Stomach smooth muscle (tissue), 2 donors: ENCODE measurements at regions not wholly inside any gene's neighbourhood (a gene's known extent, or its start where the extent isn't known, plus 50 kb on each side); places are given as distances from the start of the nearest gene placed in this dataset.

ENCODE experiments used
- H3K27ac ChIP-seq: one replicate; pipeline ENCODE4 v1.7.0; 2013; ENCODE audit warnings: mild to moderate bottlenecking, low read length, inconsistent platforms
- H3K27me3 ChIP-seq, 2 donors: one replicate each; pipeline ENCODE4 v1.7.0; 2013; ENCODE audit warnings: low read length in 2 of 2; ENCODE audit not compliant: insufficient read depth in 2 of 2, control insufficient read depth in 1 of 2
- H3K36me3 ChIP-seq, 2 donors: one replicate each; pipeline ENCODE4 v1.7.0; 2013; ENCODE audit warnings: low read length in 2 of 2; ENCODE audit not compliant: control insufficient read depth in 2 of 2, insufficient read depth in 2 of 2
- H3K4me1 ChIP-seq: one replicate; pipeline ENCODE4 v1.7.0; 2013; ENCODE audit warnings: low read length; ENCODE audit not compliant: control insufficient read depth, insufficient read depth
- H3K4me3 ChIP-seq, 2 donors: one replicate each; pipeline ENCODE4 v1.7.0; 2013; ENCODE audit warnings: low read length in 2 of 2
- H3K9ac ChIP-seq, 2 donors: one replicate each; pipeline ENCODE4 v1.7.0; 2013; ENCODE audit warnings: low read length in 2 of 2, mild to moderate bottlenecking in 1 of 2
- H3K9me3 ChIP-seq, 2 donors: one replicate each; pipeline ENCODE4 v1.7.0; 2013; ENCODE audit warnings: low read length in 2 of 2; ENCODE audit not compliant: control insufficient read depth in 2 of 2
- donor health status: healthy.
- donor health status: Pancreatic carcinoma.

DNA sequence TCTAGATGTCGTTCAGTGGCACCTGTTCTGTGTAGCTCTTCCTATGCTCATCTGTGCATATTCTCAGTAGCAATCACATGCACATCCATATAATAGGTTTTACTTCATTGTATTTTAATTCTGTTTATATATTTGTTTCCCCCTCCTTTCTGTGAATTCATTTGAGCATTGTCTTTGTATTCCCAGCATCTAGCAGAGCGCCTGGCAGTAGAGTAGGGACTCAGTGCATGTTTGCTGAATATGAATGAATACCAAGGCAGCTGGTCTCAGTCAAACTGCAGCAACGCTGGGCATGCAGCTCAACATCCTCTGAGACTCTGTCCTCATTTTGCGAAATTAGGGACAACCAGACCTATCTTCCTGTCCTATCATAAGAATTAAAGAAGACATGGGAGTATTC lies 330.1 kb downstream of the SPRY2 start:
- H3K27me3 ChIP-seq, result no peaks in the 10 kb centered on the region
- no peaks in the 10 kb centered on the region for H3K4me1 ChIP-seq
- H3K4me3 ChIP-seq, result no peak overlapping the region
- no peak overlapping the region for H3K9ac ChIP-seq
- H3K27ac ChIP-seq, result no peak overlapping the region
- H3K36me3 ChIP-seq, result no peaks in the 10 kb centered on the region
- no peaks in the 10 kb centered on the region for H3K9me3 ChIP-seq

DNA sequence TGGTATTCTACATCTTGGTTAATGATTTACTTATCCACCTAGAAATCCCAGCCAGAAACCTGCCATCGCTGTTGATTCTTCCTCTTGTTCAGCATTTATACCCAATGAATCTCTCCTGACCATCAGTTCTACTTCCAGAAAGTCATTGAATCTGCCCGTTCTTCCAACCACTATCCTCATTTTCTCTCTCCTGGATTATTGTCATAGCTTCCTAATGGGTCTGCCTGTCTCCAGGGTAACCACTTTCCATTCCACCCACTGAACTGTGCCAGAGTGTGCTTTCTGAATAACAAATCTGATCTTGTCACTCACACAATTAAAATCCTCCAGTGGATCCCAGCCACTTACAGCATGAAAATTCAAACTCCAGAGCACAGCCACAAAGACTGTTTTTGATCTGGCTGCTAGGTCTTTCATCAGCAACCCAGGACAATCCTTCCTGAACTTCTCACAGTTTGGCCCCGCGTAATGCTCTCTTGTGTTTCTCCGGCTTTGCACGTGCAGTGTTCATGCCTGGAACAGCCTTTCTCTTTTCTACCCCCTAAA lies 330.6 kb downstream of the SPRY2 start:
- H3K27me3 ChIP-seq, result no peaks in the 10 kb centered on the region
- no peak overlapping the region for H3K27ac ChIP-seq
- no peaks in the 10 kb centered on the region for H3K4me1 ChIP-seq
- H3K9ac ChIP-seq, result no peak overlapping the region
- no peaks in the 10 kb centered on the region for H3K9me3 ChIP-seq
- H3K36me3 ChIP-seq, result no peaks in the 10 kb centered on the region
- no peak overlapping the region for H3K4me3 ChIP-seq

DNA sequence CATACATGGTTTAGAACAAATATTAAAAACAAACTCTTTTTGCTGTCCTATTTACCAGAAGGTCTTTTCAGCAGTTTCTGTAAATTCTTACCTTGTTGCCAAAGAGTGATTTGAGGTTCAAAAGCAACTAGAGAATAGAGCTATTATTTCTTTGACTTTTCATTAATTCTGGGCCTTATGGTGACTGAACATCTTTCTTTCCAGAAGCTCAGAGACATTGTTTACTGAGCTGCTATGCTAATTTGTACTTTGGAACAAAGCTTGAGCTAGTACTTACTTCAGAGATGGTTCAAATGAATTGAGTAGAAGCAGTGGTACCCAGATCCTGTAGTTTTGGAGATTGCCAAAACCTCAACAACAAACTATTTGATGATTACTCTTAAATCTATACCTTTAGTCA lies 331.2 kb downstream of the SPRY2 start:
- H3K9ac ChIP-seq, result no peak overlapping the region
- H3K4me1 ChIP-seq, result no peaks in the 10 kb centered on the region
- H3K4me3 ChIP-seq, result no peak overlapping the region
- H3K27me3 ChIP-seq, result no peaks in the 10 kb centered on the region
- no peaks in the 10 kb centered on the region for H3K36me3 ChIP-seq
- H3K27ac ChIP-seq, result no peak overlapping the region
- no peaks in the 10 kb centered on the region for H3K9me3 ChIP-seq

DNA sequence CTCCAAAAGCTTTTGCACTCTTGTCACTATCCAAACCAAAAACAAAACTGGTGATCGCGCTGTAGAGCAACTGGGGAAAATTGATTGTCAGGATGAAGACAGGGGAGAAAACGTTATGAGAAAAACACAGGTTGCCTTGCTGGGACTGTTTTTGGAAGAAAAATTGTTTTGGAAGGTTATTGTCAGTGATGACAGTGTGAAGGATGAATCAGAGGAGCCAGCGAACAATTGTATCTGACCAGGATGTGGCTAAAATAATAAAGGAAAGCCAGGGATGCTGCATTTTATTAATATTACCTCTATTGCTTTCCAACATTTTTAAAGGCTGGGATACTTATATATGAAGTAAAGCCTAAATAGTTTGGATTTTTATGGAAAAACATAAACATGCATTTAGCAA lies 334.0 kb downstream of the SPRY2 start:
- Histone ChIP-seq H3K27ac (no peak overlapping the region), H3K9me3 (no peaks in the 10 kb centered on the region), H3K4me3 (no peak overlapping the region), H3K9ac (no peak overlapping the region), H3K27me3 (no peaks in the 10 kb centered on the region), H3K4me1 (no peaks in the 10 kb centered on the region), H3K36me3 (no peaks in the 10 kb centered on the region)

DNA sequence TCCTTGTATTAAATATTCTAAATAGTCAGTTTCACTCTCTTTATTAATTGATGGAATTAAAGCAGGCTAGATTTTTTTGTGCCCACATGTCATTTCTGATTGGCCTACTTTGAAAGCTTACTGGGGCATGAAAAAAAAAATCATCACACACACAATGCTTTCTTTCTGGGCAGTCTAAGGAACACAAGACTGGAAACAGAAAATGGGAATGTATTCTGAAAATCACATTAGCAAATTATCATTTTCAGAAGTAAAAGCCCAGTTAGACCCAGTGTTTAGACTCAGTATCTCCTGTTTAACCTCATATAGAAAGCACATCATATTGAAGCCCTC lies 339.4 kb downstream of the SPRY2 start:
- Histone ChIP-seq H3K9ac (no peak overlapping the region), H3K27me3 (no peaks in the 10 kb centered on the region), H3K4me1 (no peaks in the 10 kb centered on the region), H3K36me3 (no peaks in the 10 kb centered on the region), H3K9me3 (no peaks in the 10 kb centered on the region), H3K27ac (no peak overlapping the region), H3K4me3 (no peak overlapping the region)

DNA sequence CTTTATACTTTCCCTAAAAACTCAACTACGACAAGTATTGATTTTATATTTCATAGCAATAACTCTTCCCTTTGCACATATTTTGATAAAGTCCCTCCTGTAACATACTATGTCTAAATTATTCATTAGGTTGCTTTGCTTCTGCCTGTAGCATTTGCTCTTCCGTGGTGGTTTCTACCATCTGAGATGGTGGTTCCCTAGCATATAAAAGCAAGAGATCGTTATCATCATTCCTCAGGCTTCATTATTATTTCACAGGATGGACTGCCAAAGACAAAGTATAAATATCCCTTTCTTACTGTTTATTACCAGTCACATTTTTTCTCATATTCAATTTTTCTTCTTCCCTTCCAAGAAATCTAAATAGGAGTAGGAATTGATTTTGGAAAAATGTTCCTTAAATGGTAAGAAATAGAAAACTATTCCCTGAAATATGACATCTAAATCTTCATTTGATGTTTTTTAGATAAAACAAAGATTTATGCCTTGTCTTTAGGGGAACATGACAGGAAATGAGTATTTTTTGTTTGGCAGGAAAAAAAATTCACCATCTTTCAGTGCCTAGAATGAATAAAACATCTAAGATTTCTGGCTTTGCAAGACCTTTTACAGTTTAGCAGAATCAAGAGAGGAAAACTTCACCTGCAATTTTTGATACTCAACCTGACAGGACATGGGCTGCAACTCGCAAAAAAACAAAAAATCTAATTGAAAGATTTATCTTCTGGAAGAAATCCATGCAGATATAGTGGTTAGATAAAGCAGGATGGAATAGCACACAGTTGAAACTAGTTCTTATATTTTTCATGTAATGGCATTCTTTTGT lies 340.0 kb downstream of the SPRY2 start:
- H3K9ac ChIP-seq, result no peak overlapping the region
- no peak overlapping the region for H3K4me3 ChIP-seq
- H3K9me3 ChIP-seq, result no peaks in the 10 kb centered on the region
- H3K27ac ChIP-seq, result no peak overlapping the region
- no peaks in the 10 kb centered on the region for H3K27me3 ChIP-seq
- no peaks in the 10 kb centered on the region for H3K36me3 ChIP-seq
- H3K4me1 ChIP-seq, result no peaks in the 10 kb centered on the region

DNA sequence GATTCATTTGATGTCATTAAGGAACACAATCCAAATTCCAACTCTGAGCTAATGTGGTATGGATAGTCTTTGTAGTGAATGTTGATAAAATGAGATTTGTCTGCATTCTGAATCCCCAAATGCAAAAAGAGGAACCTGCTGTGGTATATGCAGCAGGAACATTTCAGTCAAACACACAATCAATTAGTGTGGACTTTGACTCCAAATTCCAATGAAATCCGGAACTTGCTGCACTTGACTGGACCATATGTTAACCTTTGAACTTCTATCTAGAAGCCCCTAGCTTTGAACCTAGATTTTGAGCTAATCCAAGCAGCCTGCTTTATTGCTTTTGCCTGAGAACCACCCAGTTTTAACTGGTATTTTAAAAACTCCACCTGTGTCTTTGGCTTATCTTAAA lies 341.3 kb downstream of the SPRY2 start:
- no peaks in the 10 kb centered on the region for H3K4me1 ChIP-seq
- H3K27ac ChIP-seq, result no peak overlapping the region
- no peak overlapping the region for H3K9ac ChIP-seq
- no peaks in the 10 kb centered on the region for H3K27me3 ChIP-seq
- no peak overlapping the region for H3K4me3 ChIP-seq
- H3K36me3 ChIP-seq, result no peaks in the 10 kb centered on the region
- H3K9me3 ChIP-seq, result no peaks in the 10 kb centered on the region

DNA sequence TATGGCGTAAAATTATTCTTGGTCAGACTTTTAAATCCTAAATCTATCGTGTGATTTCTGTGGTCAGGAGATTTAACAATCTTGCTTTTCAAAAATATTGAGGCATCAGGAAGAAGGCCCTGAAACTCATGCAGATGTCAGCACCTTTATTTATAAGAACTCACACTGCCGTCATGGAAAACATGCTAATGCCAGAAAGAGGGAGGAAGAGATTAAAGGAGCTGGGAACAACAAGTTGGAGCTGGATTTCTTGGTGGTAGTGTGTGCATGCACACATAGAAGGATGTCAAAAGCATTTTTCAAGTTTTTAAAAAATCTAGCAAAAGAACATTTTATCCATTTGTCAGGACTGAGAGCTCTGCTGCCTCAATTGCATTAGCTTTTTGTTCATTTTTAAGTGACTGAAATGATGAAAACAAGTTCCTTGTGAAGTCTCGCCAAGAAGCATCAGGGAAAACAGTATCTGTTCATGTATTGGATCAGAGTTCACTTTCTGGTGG lies 342.5 kb downstream of the SPRY2 start:
- Histone ChIP-seq H3K27ac (no peak overlapping the region), H3K4me1 (no peaks in the 10 kb centered on the region), H3K4me3 (no peak overlapping the region), H3K27me3 (no peaks in the 10 kb centered on the region), H3K9me3 (no peaks in the 10 kb centered on the region), H3K36me3 (no peaks in the 10 kb centered on the region), H3K9ac (no peak overlapping the region)

DNA sequence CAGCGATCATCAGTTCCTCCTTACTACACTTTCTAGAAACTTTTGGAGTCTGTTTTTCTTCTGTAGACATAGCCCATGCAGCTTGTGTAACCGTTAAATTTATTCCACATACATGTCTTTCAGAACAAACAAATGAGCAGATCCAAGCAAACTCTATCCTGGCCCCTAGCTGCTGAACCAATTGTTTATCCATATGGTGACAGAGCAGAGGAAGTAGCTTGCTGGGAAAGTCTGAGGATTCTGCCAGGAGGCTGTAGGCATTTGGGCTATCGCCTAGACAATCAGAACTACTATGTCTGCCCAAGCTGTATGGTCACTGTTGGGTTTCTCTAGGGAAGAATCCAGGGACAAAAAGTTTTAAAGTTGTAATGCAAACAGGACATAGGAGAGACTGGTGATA lies 343.7 kb downstream of the SPRY2 start:
- Histone ChIP-seq H3K9me3 (no peaks in the 10 kb centered on the region), H3K9ac (no peak overlapping the region), H3K4me3 (no peak overlapping the region), H3K36me3 (no peaks in the 10 kb centered on the region), H3K27me3 (no peaks in the 10 kb centered on the region), H3K27ac (no peak overlapping the region), H3K4me1 (no peaks in the 10 kb centered on the region)

DNA sequence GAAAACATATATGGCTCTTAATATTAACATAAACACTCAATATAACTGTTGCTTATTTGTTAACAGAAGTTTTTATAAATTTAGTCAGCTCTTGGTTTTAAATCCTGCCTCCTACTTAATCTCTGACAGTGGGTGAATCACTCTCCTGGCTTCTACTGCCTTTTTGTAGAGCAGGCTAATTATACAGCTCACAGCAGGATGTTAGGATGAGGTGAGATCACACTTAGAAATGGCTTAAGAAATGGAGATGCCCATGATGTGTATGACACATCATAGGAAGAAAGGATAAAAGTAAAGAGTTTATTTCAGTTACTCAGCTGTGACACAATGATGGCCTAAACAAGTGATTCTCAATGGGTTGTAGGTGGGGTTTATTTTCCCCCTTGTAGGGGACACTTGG lies 345.6 kb downstream of the SPRY2 start:
- H3K27ac ChIP-seq, result no peak overlapping the region
- H3K4me1 ChIP-seq, result no peaks in the 10 kb centered on the region
- no peaks in the 10 kb centered on the region for H3K9me3 ChIP-seq
- H3K4me3 ChIP-seq, result no peak overlapping the region
- H3K27me3 ChIP-seq, result no peaks in the 10 kb centered on the region
- no peak overlapping the region for H3K9ac ChIP-seq
- no peaks in the 10 kb centered on the region for H3K36me3 ChIP-seq

DNA sequence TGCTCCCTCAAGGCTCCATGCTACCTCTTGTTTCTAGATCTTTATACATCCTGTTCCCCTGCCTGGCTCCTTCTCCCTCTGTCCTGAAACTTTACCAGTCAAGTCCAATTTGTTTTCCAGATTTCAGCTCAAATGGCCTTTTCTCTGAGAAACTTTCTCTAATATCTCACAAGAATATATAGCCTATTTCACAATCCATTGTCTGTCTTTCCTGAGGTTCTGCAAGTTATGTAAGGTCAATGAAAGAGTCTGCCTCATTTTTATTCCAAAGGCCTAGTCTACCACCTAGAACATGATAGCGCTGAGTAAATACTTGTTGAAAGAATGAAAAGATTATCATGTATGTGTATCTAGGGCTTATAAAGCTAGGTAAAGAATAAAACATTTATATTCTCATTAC lies 348.8 kb downstream of the SPRY2 start:
- Histone ChIP-seq H3K27me3 (no peaks in the 10 kb centered on the region), H3K36me3 (no peaks in the 10 kb centered on the region), H3K9ac (no peak overlapping the region), H3K4me3 (no peak overlapping the region), H3K9me3 (no peaks in the 10 kb centered on the region), H3K4me1 (no peaks in the 10 kb centered on the region), H3K27ac (no peak overlapping the region)
